HG03354 (cell line): ENCODE measurements at regions not wholly inside any gene's neighbourhood (a gene's known extent, or its start where the extent isn't known, plus 50 kb on each side); places are given as distances from the start of the nearest gene placed in this dataset.

Experiments
- ATAC-seq: cut with Tn5 transposase; IDR thresholded peaks from one replicate; pipeline ENCODE4 v1.9.1; 2021; ENCODE audit warnings: mild to moderate bottlenecking; ENCODE audit not compliant: unreplicated experiment, poor library complexity, severe bottlenecking

- ATAC-seq = no peak
Measured at GRCh38 chr16:86101137-86101896, 202.4 kb downstream of the IRF8 start.

GRCh38 chr16:86101897-86102157, 202.9 kb downstream of the IRF8 start:
- ATAC-seq = no peak

GRCh38 chr16:86103320-86103719, 204.4 kb downstream of the IRF8 start:
- ATAC-seq = no peak

DNA sequence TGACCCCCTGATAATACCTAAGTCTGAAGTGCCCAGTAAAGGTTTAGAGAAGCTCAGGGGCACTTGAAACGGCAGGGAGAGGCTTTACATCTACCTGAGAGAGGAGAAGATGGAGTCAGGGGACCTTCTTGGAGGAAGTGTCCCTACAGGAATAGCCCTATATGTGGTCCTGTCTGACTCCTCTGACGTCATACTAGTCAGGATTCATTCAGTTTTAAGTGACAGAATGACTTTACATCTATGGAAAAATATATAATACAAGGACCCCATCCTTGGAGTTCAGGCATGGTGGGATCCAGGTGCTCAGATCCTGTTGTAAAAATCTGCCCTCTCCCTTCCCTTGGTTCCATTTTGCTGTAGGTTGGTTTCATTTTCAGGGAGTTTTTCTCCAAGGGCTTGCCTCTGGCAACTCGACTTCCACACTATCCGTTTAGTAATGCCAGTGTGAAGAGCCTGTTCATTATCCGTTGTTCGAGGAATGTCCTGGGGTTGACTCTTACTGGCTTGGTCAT, 205.6 kb downstream of the IRF8 start:
- ATAC-seq = no peak

DNA sequence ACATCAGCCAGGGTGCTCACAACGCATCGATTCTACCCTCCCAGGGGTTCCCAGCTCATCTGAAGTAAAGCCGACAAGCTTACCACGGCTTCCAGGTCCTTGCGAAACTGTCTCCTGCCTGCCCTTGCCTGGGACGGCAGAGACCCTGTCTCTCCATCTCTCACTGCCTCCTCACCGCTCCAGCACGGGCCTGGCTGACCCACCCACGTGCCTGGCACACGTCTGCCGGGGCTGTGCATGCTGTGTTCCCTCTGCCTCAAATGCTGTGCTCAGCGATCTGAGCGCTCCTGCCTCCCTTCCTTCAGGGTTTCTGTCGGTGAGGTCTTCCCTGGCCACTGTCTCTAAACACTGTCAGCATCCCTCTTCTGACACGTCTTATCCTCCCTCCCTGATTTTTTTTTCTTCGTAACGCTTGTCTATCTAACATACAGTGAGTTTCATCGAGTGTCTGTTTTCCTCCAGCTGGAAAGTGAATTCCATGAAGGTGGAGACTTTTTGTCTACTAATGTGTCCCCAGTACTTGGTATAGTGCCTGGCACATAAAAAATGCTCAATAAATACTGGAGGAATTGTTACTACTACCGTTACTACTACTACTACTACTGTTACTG, 208.4 kb downstream of the IRF8 start:
- no peak for ATAC-seq

- no peak for ATAC-seq
Measured at GRCh38 chr16:86108062-86108461, 209.1 kb downstream of the IRF8 start.

DNA sequence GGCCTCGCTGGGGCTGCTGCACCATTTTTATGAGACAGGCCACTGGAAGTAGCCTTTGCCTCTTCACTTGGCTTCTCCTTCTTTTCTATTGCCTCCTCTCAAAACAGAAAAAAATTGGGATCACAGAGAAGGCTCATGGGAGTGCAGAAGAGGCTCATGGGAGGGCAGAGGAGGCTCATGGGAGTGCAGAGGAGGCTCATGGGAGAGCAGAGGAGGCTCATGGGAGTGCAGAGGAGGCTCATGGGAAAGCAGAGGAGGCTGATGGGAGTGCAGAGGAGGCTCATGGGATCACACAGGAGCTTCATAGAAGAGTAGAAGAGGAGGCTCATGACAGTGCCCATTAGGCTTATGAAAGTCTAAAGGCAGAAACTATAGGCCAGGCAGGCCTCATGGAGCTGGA, 211.2 kb downstream of the IRF8 start:
- ATAC-seq = no peak

GRCh38 chr16:86110726-86111125, 211.8 kb downstream of the IRF8 start:
- no peak for ATAC-seq

- ATAC-seq = no peak
Measured at GRCh38 chr16:86112178-86112577, 213.2 kb downstream of the IRF8 start.

GRCh38 chr16:86117235-86117634, 218.3 kb downstream of the IRF8 start:
- no peak for ATAC-seq

DNA sequence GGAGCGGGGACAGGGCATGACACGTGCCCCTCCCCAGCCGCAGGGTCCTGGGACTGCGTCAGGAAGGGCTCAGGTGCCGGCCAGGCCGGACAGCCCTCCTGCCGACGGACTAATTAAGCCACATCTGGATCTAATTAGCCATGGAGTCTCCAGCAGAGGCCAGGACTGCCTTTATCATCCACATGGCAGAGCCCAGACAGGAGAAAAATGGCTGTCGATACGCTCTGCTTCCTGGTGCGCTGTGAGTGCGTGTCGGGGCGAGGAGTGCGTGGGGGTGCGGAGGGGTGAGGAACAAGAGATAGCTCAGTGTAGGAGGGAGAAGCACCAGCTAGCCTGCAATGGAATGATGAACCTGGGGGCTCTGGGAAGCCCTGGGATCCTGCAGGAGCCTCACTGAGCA, 218.8 kb downstream of the IRF8 start:
- no peak for ATAC-seq

DNA sequence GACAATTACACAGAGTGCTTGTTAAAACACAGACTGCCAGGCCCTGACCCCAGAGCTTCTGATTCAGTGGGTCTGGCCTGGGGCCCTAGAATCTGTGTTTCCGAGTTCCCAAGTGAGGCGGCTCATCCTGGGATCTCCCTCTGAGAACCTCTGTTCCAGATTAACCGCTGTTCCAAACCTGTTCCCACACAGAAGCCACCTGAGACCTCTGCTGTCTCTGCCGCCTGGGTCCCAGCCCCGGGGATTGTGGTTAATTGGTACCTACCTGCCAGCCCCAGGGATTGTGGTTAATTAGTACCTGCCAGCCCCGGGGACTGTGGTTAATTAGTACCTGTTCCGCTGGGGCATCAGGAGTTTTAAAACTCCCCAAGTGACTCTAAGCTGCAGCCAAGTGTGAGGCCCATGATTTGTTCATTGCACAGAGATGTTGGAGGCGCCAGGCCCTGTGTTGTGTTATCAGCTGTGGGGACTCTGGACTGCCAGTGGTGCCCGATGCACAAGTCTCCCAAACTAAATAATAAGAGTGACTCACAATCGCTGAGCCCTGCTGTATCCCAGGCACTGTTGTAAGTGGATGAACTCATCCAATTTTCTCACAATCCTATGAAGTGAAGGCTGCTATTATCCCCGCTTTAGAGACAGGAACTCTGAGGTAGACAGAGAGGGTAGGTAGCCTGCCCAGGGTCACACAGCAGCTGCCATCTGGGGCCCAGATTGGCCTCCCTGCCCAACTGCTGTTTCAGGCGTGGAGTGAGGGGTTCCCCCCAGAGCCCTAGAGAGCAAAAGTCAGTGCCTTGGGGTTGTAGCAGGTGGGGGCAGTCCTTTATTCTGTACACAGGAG, 219.7 kb downstream of the IRF8 start:
- no peak for ATAC-seq

- no peak for ATAC-seq
Measured at GRCh38 chr16:86120201-86121192, 221.5 kb downstream of the IRF8 start.

DNA sequence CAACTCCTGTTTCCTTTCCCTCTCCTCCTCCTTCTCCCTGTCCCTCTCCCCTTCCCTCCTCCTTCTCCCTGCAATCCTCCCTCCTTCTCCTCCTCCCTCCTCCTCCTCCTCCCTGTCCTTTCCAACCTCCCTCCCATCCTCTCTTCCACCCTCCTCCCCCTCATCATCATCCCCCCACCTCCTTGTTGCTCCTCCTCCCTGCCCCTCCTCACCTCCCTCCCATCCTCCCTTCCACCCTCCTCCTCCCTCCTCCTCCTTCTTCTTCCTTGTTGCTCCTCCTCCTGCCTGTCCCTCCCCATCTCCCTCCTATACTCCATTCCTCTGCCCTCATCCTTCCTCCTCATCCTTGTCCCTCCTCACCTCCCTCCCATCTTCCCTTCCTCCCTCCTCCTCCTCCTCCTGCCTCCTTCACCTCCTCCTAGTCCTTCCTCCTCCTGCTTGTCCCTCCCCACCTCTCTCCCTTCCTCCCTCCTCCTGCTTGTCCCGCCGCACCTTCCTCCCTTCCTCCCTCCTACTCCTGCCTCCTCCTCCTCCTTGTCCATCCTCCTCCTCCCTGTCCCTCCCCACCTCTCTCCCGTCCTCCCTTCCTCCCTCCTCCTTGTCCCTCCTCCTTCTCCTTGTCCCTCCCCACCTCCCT, 222.5 kb downstream of the IRF8 start:
- ATAC-seq = no peak

GRCh38 chr16:86122681-86123342, 223.8 kb downstream of the IRF8 start:
- no peak for ATAC-seq

DNA sequence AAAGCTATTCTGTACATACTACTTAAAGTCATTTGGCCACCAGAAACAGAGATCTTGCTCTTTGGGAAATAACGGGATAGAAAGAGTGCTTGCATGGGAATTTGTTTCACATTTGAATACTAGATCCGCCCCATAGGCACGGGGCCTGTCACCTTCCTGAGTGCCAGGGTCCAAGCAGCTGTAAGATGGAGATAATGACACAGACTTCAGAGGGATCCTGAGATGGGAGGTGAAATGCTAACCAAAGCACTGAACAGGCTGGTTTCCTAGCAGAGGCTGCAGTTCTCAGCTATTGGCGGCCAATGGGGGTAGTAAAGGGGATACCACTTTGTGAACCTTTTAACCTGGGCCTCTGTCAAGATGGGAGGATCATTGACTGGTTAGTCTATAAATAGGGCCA, 225.4 kb downstream of the IRF8 start:
- ATAC-seq = no peak

DNA sequence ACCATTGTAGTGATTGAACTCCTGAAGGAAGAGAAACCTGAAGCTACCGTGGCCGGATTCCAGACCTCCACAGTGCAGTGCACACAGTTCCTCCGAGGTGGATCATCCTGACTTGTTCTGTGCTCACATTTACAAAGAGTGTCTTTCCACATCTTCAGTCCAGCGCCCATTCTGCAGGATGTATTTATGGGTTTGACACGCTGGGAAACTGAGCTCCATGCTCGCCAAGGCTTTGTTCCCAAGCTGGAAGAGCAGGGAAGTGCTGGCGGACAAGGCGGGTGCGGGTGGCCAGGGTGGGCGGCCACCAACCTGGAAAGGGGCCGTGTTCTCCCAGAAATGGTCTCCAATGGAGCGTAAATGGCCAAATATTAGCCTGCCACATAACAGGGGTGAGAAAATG, 227.9 kb downstream of the IRF8 start:
- no peak for ATAC-seq

DNA sequence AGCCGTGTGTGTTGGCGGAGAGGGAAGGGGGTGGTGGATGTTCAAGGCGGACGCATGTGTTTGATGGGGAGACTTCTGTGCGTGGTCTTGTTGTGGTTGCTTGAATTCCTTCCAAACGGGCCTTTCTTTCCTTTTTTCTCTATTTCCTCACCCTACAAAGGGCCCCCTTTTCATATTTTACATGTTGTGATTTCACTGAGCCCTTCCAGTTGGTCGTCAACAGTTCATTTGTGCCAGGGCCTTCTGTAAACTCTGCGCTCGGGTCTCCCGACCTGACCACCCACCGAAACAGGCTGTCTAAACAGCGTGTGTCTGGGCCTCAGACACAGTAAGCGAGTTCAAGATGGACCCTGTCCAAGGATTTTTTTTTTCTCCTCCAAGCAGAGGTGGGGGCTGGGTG, 228.4 kb downstream of the IRF8 start:
- ATAC-seq = no peak

DNA sequence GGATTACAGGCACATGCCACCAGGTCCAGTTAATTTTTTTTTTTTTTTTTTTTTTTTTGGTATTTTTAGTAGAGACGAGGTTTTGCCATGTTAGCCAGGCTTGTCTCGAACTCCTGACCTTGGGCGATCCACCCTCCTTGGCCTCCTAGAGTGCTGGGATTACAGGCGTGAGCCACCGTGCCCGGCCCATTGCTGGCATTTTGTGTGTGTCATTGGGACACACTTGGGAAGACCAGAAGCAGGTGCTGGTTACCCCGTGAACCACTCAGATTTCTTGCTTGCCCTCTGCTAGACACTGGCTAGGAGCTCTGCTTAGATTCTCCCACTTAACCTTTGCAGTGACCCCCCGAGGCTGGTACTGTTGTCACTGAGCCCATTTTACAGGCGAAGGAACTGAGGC, 229.3 kb downstream of the IRF8 start:
- ATAC-seq = no peak
